GM12878 (cell line): ENCODE measurements at regions not wholly inside any gene's neighbourhood (a gene's known extent, or its start where the extent isn't known, plus 50 kb on each side); places are given as distances from the start of the nearest gene placed in this dataset.

Experiments
- ATAC-seq: fragments of 200-7000 bp; cut with Tn5 transposase; 3 replicates; pipeline ENCODE4 v1.9.1; 2020; ENCODE audit warnings: mild to moderate bottlenecking, moderate library complexity
- BruUV-seq: library from RNA; stranded (reverse); fragments of 400-500 nt; replicated peaks from 2 replicates; lab custom pipeline; 2021; lab: Mats Ljungman, UMichigan
- CTCF ChIA-PET: fragments of 300-600 bp; sonication (Branson Sonifier 250); formaldehyde crosslinking; extraction: SDS; loops from one replicate; lab custom pipeline; 2021; ENCODE audit warnings: inconsistent platforms; lab: Yijun Ruan, JAX
- POLR2A ChIA-PET: fragments of 350-600 bp; formaldehyde crosslinking; extraction: SDS; loops from one replicate; lab custom pipeline; 2021; ENCODE audit warnings: inconsistent platforms; lab: Charles Lee
- RAD21 ChIA-PET: fragments of 300-600 bp; sonication (Branson Sonifier 250); formaldehyde crosslinking; loops from one replicate; lab custom pipeline; 2023; ENCODE audit warnings: antibody characterized with exemption; ENCODE audit not compliant: unreplicated experiment; lab: Charles Lee
- SMC1A ChIA-PET: fragments of 300-600 bp; sonication (Branson Sonifier 250); formaldehyde crosslinking; loops from one replicate; lab custom pipeline; 2023; ENCODE audit not compliant: unreplicated experiment, uncharacterized antibody; lab: Charles Lee
- DNase-seq: peaks from one replicate; pipeline ENCODE4 v3.0.0-alpha.2; 2011; ENCODE audit warnings: low read depth, low spot score
- FAIRE-seq: peaks from 3 replicates; lab custom pipeline; 2011; peaks lifted over from hg19 to GRCh38; lab: Jason Lieb, UNC
- H2AFZ ChIP-seq: 2 replicates; pipeline ENCODE4 v1.6.0; 2011; ENCODE audit warnings: low read depth, low read length, control low read depth; ENCODE audit not compliant: control insufficient read depth
- H3K27ac ChIP-seq: 2 replicates; pipeline ENCODE4 v1.5.1; 2011; ENCODE audit warnings: control low read depth; ENCODE audit not compliant: control insufficient read depth, insufficient read depth
- H3K27me3 ChIP-seq, 2 experiments: replicated peaks in 1 of 2; 2 replicates each; pipeline versions ENCODE4 v1.6.0 to v1.6.1; 2011; ENCODE audit warnings: low read length in 1 of 2; ENCODE audit not compliant: control insufficient read depth in 2 of 2, insufficient read depth in 2 of 2
- H3K36me3 ChIP-seq, 2 experiments: 2 replicates each; pipeline ENCODE4 v1.5.1; 2011; ENCODE audit warnings: low read length in 1 of 2; ENCODE audit not compliant: control insufficient read depth in 2 of 2, insufficient read depth in 2 of 2
- H3K4me1 ChIP-seq: 2 replicates; pipeline ENCODE4 v1.6.1; 2011; ENCODE audit warnings: mild to moderate bottlenecking, low read length, moderate library complexity, mixed read lengths; ENCODE audit not compliant: control insufficient read depth, insufficient read depth
- H3K4me2 ChIP-seq: 2 replicates; pipeline ENCODE4 v1.6.0; 2011; ENCODE audit warnings: control low read depth; ENCODE audit not compliant: control insufficient read depth, insufficient read depth
- H3K4me3 ChIP-seq: fragments of 200-600 bp; sonication (generic); 2 replicates; pipeline ENCODE4 v1.5.1; 2016
- H3K79me2 ChIP-seq: 2 replicates; pipeline ENCODE4 v1.6.0; 2011; ENCODE audit warnings: low read length; ENCODE audit not compliant: control insufficient read depth, insufficient read depth
- H3K9ac ChIP-seq: 2 replicates; pipeline ENCODE4 v1.8.0; 2011; ENCODE audit warnings: low read length, control low read depth, mixed read lengths; ENCODE audit not compliant: control insufficient read depth, insufficient read depth
- H3K9me3 ChIP-seq: replicated peaks from 3 replicates; pipeline ENCODE4 v1.5.1; 2011; ENCODE audit warnings: mild to moderate bottlenecking, low read length; ENCODE audit not compliant: control insufficient read depth, insufficient read depth
- H4K20me1 ChIP-seq: 2 replicates; pipeline ENCODE4 v1.6.0; 2011; ENCODE audit not compliant: control insufficient read depth, insufficient read depth
- KDM1A ChIP-seq: fragments of 200-600 bp; sonication (generic); IDR thresholded peaks from 2 replicates; pipeline ENCODE4 v1.6.1; 2016; ENCODE audit warnings: borderline replicate concordance
- PML ChIP-seq: IDR thresholded peaks from 2 replicates; pipeline ENCODE4 v1.6.1; 2012; ENCODE audit warnings: low read length, inconsistent platforms
- POU2F2 ChIP-seq: IDR thresholded peaks from 3 replicates; pipeline ENCODE4 v1.6.1; 2011; ENCODE audit warnings: low read depth, mild to moderate bottlenecking, low read length, borderline replicate concordance
- SREBF1 ChIP-seq: IDR thresholded peaks from 2 replicates; pipeline ENCODE4 v1.6.1; 2012; ENCODE audit warnings: mild to moderate bottlenecking, low read length
- WGBS: methylation state at CpG from one replicate; pipeline ENCODE4 v1.1.6; 2016; ENCODE audit warnings: low lambda C conversion rate; ENCODE audit not compliant: insufficient replicate concordance, insufficient coverage; ENCODE audit errors: missing lambda C conversion rate; 5-methylcytosine and 5-hydroxymethylcytosine counted together
- in situ Hi-C: fragments of 300-500 bp; cut with MboI; formaldehyde crosslinking; loops from 9 replicates; pipeline ENCODE4 v1.14.3; 2018; ENCODE audit warnings: mixed read lengths
- intact Hi-C: fragments of 100-400 bp; cut with micrococcal nuclease; formaldehyde crosslinking; loops from one replicate; pipeline ENCODE4 v1.14.2; 2022; ENCODE audit not compliant: unreplicated experiment
- TF ChIP-seq, protein P1 (sequence below): fragments of 450-650 bp; conservative IDR thresholded peaks from 2 replicates; pipeline ENCODE4 v1.6.1; 2017; ENCODE audit warnings: mild to moderate bottlenecking, moderate library complexity
- TF ChIP-seq, protein P2 (sequence below): fragments of 450-650 bp; formaldehyde crosslinking; IDR thresholded peaks from 2 replicates; pipeline ENCODE4 v1.4.0; 2020; ENCODE audit warnings: mild to moderate bottlenecking, moderate library complexity
- TF ChIP-seq, protein P3 (sequence below): IDR thresholded peaks from 2 replicates; pipeline ENCODE4 v1.6.1; 2011; ENCODE audit warnings: low read depth, mild to moderate bottlenecking, low read length, moderate library complexity, borderline replicate concordance; ENCODE audit errors: extremely low read depth

DNA sequence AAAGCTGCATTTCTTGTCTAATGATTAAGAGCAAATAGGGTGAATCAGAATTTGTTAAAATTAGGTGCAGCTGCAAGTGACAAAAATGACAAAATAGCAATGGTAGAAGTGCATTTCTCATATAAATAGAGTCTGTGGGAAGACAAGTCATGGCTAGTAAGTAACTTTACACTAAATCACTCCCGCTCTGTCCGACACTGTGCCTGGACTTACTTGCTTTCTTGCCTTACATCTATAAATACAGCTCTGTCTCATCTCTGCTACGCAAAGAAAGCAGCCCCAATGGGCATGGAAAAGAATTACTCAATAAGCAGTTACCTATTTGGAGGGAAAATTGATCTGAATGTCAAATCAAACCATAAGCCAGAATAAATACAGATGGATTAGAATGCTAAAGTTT is 245.4 kb upstream of the KRR1 start:
- in situ Hi-C loops (no loop called here), intact Hi-C loops (no loop called here)
- ChIA-PET RAD21 (no interaction called here), CTCF (no interaction called here), POLR2A (no interaction called here), SMC1A (interaction anchor here (1.2 to 2.3 kb wide), 3 partner anchors 18 to 196 kb away, joined by 3 to 6 read pairs (median 3); no protein-coding TSS in a partner anchor)
- no peak for FAIRE-seq
- no peaks in the 10 kb centered on the region for H3K79me2 ChIP-seq
- WGBS: 83% methylated on average over 3 of the region's 3 CpGs
- H3K4me3 ChIP-seq: no peak overlapping the region
- no peaks in the 10 kb centered on the region for H3K9me3 ChIP-seq
- H3K27me3 ChIP-seq: no peaks in the 10 kb centered on the region
- H4K20me1 ChIP-seq: no peaks in the 10 kb centered on the region
- H3K4me1 ChIP-seq: no peaks in the 10 kb centered on the region
- TF ChIP-seq KDM1A: no peak
- TF ChIP-seq, protein P1, sequence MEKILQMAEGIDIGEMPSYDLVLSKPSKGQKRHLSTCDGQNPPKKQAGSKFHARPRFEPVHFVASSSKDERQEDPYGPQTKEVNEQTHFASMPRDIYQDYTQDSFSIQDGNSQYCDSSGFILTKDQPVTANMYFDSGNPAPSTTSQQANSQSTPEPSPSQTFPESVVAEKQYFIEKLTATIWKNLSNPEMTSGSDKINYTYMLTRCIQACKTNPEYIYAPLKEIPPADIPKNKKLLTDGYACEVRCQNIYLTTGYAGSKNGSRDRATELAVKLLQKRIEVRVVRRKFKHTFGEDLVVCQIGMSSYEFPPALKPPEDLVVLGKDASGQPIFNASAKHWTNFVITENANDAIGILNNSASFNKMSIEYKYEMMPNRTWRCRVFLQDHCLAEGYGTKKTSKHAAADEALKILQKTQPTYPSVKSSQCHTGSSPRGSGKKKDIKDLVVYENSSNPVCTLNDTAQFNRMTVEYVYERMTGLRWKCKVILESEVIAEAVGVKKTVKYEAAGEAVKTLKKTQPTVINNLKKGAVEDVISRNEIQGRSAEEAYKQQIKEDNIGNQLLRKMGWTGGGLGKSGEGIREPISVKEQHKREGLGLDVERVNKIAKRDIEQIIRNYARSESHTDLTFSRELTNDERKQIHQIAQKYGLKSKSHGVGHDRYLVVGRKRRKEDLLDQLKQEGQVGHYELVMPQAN: no peak
- TF ChIP-seq POU2F2: no peak
- no peak for TF ChIP-seq PML
- no peak for TF ChIP-seq SREBF1
- TF ChIP-seq, protein P2, sequence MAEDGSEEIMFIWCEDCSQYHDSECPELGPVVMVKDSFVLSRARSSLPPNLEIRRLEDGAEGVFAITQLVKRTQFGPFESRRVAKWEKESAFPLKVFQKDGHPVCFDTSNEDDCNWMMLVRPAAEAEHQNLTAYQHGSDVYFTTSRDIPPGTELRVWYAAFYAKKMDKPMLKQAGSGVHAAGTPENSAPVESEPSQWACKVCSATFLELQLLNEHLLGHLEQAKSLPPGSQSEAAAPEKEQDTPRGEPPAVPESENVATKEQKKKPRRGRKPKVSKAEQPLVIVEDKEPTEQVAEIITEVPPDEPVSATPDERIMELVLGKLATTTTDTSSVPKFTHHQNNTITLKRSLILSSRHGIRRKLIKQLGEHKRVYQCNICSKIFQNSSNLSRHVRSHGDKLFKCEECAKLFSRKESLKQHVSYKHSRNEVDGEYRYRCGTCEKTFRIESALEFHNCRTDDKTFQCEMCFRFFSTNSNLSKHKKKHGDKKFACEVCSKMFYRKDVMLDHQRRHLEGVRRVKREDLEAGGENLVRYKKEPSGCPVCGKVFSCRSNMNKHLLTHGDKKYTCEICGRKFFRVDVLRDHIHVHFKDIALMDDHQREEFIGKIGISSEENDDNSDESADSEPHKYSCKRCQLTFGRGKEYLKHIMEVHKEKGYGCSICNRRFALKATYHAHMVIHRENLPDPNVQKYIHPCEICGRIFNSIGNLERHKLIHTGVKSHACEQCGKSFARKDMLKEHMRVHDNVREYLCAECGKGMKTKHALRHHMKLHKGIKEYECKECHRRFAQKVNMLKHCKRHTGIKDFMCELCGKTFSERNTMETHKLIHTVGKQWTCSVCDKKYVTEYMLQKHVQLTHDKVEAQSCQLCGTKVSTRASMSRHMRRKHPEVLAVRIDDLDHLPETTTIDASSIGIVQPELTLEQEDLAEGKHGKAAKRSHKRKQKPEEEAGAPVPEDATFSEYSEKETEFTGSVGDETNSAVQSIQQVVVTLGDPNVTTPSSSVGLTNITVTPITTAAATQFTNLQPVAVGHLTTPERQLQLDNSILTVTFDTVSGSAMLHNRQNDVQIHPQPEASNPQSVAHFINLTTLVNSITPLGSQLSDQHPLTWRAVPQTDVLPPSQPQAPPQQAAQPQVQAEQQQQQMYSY (CRISPR knock-in tag): no peak
- TF ChIP-seq, protein P3, sequence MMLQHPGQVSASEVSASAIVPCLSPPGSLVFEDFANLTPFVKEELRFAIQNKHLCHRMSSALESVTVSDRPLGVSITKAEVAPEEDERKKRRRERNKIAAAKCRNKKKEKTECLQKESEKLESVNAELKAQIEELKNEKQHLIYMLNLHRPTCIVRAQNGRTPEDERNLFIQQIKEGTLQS: no peak
- H2AFZ ChIP-seq: no peak overlapping the region
- BruUV-seq: no TSS peak
- no peak for ATAC-seq
- no peak overlapping the region for H3K4me2 ChIP-seq
- no peak for DNase-seq
- H3K36me3 ChIP-seq: no peaks in the 10 kb centered on the region
- H3K27ac ChIP-seq: no peak overlapping the region
- H3K9ac ChIP-seq: no peak overlapping the region
